ENCODE measurements at regions not wholly inside any gene's neighbourhood (a gene's known extent, or its start where the extent isn't known, plus 50 kb on each side); places are given as distances from the start of the nearest gene placed in this dataset.

DNA sequence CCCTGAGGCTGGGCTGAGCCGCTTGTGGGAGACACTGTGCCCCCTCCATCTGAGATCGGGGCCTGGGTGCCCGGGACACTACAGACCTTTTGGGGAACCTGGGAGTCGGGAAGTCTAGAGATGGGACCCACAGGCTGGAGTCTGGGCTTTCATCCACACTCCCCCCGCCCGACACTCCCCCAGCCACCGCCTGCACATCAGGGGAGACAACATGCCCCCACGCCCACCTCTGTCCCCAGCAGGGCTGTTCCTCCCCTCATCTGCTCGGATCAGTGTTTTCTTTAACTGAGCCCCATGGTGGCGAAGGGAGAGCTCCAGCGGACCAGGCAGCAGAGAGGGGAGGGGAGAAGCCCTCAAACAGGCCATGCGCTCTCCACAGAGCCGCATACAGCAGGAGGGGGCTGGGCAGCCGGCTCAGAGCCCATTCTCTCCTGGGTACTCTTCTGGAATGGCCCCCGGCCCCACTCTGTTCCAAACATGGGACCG is 174.7 kb downstream of the IGLL1 start:
- ChIA-PET CTCF (interaction anchor here (1.0 kb wide), 1 partner anchor 134 kb away, joined by 3 read pairs; no protein-coding TSS in a partner anchor), POLR2A (no interaction called here)
- DNase-seq, result no peak
- H3K36me3 Mint-ChIP-seq (ENCODE audit: low read depth), result no peaks in the 10 kb centered on the region
- H3K4me1 Mint-ChIP-seq (ENCODE audit: low read depth), result no peaks in the 10 kb centered on the region
- no peak for ATAC-seq
- H3K4me3 Mint-ChIP-seq, result no peak overlapping the region
- H3K27me3 Mint-ChIP-seq (ENCODE audit: low read depth), result no peaks in the 10 kb centered on the region
- H3K9me3 Mint-ChIP-seq (ENCODE audit: insufficient read depth), result no peaks in the 10 kb centered on the region
- H3K27ac Mint-ChIP-seq, result no peak overlapping the region

DNA sequence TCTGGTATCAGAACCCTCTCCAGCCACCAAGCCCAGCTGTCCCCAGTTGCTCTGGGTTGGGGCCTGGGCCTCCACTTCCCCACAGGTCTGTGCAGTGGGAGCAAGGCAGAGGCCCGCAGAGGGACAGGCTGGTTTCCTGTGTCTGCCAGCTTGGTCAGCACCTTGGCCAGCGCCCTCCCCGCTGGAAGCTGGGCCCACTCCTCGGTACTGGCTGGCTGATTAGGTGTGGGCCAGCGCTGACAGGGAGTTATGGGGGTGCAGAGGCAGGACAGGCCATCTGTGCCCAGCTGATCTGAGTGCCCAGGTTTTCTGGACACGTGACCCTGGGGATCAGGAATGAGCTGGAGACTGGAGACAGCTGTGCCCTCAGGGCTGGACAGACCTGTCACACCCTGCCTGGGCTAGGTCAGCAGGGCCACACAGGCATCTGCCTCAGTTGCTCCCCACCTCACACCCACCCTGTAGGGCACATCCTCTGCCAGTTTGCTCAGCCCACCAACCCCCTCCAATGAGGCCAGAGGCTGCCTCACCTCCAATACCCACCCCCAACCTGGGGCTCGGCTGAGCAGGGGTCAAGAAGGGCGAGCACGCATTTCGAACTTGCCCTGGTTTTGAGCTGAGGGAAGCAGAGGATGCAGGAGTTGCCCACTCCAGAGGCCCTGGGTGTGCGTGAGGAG is 175.3 kb downstream of the IGLL1 start:
- H3K36me3 Mint-ChIP-seq (ENCODE audit: low read depth), result no peaks in the 10 kb centered on the region
- H3K4me1 Mint-ChIP-seq (ENCODE audit: low read depth), result no peaks in the 10 kb centered on the region
- ChIA-PET CTCF (no interaction called here), POLR2A (no interaction called here)
- H3K27me3 Mint-ChIP-seq (ENCODE audit: low read depth), result no peaks in the 10 kb centered on the region
- H3K9me3 Mint-ChIP-seq (ENCODE audit: insufficient read depth), result no peaks in the 10 kb centered on the region
- DNase-seq (peak; percentile 35), ATAC-seq (no peak)
- H3K27ac Mint-ChIP-seq, result no peak overlapping the region
- H3K4me3 Mint-ChIP-seq, result no peak overlapping the region

DNA sequence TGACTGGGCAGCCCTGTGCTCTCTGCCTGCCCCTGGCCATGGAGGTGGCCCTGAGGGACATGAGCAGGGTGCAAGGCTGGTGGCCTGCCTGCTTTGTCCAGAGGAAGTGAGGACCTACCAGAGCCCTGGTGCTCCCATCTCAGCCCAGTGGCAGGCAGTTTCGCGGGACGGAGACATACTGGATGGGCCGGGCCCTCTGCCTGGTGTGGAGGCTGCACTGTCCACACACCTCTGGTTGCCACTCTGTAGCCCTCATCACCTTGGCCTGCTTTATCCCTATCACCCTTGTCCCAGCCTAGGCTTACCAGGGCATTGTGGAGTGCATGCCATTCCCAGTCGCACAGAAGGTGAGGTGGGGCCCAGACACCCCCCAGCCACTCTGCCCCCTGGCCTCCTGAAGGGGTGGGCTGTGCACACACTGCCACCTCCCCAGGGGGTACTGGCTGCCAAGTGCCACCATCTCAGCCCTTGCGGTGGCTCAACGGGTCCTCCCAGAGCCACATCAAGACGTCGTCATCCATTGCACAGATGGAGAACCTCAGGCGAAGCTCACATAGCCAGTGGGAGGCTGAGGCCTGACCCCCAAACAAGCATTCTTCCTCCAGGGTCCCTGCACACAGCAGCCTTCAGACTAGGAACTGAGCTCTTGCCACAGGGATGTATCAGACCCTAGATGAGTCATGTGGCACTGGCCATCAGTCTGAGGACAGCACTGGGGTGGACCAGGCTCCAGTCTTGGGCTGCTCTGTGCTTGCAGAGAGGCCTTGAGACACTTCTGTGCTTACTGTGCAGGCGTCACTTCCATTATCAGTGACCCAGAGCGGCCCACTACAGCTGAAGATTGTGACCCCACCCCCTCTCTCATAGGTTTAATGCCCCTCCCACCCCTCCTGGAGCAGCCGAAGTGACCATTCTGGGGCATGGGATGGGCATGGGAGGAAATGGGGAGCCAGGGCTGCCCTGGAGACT is 176.1 kb downstream of the IGLL1 start:
- Mint-ChIP-seq H3K27me3 (ENCODE audit: low read depth) (no peaks in the 10 kb centered on the region), H3K36me3 (ENCODE audit: low read depth) (no peaks in the 10 kb centered on the region), H3K4me1 (ENCODE audit: low read depth) (no peaks in the 10 kb centered on the region), H3K4me3 (no peak overlapping the region), H3K27ac (no peak overlapping the region), H3K9me3 (ENCODE audit: insufficient read depth) (no peaks in the 10 kb centered on the region)
- ATAC-seq (no peak), DNase-seq (no peak)
- CTCF ChIA-PET, result interaction anchor here (1.0 kb wide), 1 partner anchor 8 kb away, joined by 6 read pairs; no protein-coding TSS in a partner anchor
- POLR2A ChIA-PET, result no interaction called here

DNA sequence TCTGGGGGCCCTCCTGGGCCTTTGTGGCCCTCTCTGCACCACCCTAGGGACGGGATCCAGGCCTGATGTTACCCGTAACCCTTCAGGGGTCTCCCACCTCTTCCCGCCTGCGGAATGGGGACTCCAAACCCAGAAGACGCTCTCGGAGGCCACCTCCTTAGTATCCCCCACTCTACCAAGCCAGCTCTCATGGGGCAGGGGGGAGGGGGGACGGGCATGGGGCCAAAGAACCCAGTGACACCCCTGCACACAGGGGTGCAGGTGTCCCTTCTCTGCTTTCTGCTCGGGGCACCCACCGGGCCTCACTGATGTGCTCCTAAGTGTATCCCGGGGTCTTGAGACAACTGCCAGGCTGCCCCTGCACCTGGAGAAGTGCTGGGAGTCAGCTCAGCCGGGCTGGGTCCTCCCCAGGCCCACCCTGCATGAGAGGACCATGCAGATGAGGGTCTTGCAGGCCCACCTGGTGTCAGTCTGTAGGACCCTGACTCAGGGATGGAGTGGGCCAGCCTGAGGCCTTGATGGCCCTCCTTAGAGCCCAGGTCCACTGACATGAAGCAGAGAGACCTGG is 176.9 kb downstream of the IGLL1 start:
- Mint-ChIP-seq H3K4me1 (ENCODE audit: low read depth) (no peaks in the 10 kb centered on the region), H3K36me3 (ENCODE audit: low read depth) (no peaks in the 10 kb centered on the region), H3K9me3 (ENCODE audit: insufficient read depth) (no peaks in the 10 kb centered on the region), H3K4me3 (no peak overlapping the region), H3K27me3 (ENCODE audit: low read depth) (no peaks in the 10 kb centered on the region), H3K27ac (no peak overlapping the region)
- POLR2A ChIA-PET, result no interaction called here
- CTCF ChIA-PET, result interaction anchor here (1.0 kb wide), 1 partner anchor 9 kb away, joined by 6 read pairs; no protein-coding TSS in a partner anchor
- DNase-seq, result no peak
- no peak for ATAC-seq

DNA sequence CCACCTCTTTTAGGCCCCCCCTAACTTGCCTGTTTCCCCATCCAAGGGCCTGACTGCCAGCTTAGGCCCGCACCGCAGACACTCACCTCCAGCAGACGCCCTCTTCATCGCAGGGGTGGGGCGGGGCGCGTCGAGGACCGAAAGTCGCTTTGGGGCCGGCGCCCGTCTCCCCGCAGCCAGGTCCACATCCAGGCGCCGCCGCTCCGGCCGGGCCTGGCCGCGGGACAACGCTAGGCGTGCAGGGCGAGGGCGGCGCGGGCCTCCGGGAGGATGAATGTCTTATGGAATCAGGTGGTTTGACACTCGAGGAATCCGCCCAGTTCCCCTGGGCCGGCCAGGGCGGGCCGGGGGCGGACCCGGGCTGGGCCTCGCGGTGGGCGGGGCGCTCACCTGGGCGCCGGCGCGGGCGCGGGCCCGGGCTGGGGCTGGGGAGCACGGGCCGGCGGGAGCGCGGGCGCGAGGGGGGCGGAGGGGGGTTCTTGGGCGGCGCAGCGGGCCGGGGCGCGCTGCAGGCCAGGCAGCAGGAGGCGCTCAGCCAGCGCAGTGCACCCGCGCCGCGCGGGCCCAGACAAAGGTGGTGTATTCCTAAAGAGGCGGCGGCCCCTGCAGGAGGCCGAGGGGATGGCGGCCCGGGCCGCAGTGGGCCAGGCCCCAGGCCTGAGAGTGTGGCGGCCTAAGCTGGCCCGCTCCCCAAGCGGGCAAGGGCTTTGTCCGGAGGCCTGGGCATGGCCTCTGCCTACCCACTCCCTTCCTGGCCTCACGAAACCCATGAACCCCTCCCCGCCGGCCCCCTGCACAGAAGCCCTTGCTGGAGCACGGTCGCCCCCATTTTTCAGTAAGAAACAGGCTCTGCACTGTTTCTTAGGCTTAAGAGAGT is 177.6 kb downstream of the IGLL1 start:
- H3K4me3 Mint-ChIP-seq, result no peak overlapping the region
- no peaks in the 10 kb centered on the region for H3K4me1 Mint-ChIP-seq (ENCODE audit: low read depth)
- no peaks in the 10 kb centered on the region for H3K36me3 Mint-ChIP-seq (ENCODE audit: low read depth)
- H3K27ac Mint-ChIP-seq, result no peak overlapping the region
- DNase-seq (peak; percentile 72), ATAC-seq (peak; percentile 94)
- no peaks in the 10 kb centered on the region for H3K27me3 Mint-ChIP-seq (ENCODE audit: low read depth)
- POLR2A ChIA-PET, result no interaction called here
- CTCF ChIA-PET, result interaction anchor here (1.0 kb wide), 1 partner anchor 9 kb away, joined by 6 read pairs; no protein-coding TSS in a partner anchor
- H3K9me3 Mint-ChIP-seq (ENCODE audit: insufficient read depth), result no peaks in the 10 kb centered on the region

DNA sequence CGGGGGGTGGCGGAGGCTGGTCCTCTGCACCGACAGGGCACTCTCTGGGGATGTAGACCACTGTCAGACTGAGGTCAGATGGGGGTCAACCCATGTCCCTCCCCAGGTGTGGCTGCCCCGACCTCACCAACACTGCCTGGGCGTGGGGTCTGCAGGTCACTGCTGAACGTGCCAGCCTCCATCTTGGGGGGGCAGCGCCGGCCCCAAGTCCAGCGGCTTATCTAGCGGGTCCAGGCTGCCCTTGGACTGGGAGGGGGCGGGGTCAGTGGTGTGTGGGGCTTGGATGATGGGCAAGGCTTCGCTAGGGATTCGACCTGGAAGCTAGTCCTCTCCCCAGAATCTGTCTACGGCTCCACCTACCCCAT is 178.2 kb downstream of the IGLL1 start:
- Mint-ChIP-seq H3K27me3 (ENCODE audit: low read depth) (no peaks in the 10 kb centered on the region), H3K4me3 (no peak overlapping the region), H3K4me1 (ENCODE audit: low read depth) (no peaks in the 10 kb centered on the region), H3K36me3 (ENCODE audit: low read depth) (no peaks in the 10 kb centered on the region), H3K27ac (no peak overlapping the region), H3K9me3 (ENCODE audit: insufficient read depth) (no peaks in the 10 kb centered on the region)
- ChIA-PET CTCF (no interaction called here), POLR2A (no interaction called here)
- ATAC-seq (no peak), DNase-seq (no peak)

DNA sequence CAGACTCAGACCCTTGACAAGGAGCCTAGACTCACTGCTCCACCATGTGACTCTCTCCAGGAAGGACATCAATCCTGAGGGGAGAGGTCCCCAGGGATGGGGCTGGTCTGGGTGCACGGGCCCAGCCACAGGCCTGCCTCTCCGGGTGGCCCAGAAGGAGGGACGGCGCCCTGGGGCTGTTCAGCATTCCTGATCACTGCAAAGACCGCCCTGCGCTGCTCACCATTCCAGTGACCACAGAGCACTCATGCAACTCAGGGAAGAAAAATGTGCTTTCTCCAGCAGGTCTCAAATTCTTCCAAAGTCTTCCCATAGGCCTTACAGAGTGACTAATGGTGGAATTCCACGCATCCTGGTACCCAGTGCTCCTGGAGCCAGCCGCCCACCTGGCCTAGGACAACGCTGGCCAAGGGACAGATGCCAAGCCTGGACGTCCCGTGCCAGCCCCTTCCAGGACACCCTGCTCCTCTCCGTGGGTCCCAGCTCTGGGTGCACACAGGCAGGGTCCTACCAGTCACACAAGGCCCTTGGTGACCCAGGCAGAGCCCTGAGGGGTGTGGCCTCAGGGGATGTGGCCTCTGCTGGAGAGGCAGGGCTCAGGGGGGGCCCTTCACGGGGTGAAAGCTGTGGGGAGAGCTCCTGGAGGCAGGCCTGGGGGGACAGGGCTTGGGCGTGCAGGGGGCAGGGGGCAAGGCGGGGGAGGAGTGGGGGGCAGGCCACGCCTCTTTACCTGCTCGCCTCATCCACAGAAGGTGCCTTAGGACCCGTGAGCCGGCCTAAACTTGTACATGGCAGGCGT is 178.8 kb downstream of the IGLL1 start:
- CTCF ChIA-PET, result no interaction called here
- no peaks in the 10 kb centered on the region for H3K9me3 Mint-ChIP-seq (ENCODE audit: insufficient read depth)
- DNase-seq (no peak), ATAC-seq (no peak)
- POLR2A ChIA-PET, result no interaction called here
- no peaks in the 10 kb centered on the region for H3K4me1 Mint-ChIP-seq (ENCODE audit: low read depth)
- H3K36me3 Mint-ChIP-seq (ENCODE audit: low read depth), result no peaks in the 10 kb centered on the region
- no peak overlapping the region for H3K4me3 Mint-ChIP-seq
- no peaks in the 10 kb centered on the region for H3K27me3 Mint-ChIP-seq (ENCODE audit: low read depth)
- H3K27ac Mint-ChIP-seq, result no peak overlapping the region

DNA sequence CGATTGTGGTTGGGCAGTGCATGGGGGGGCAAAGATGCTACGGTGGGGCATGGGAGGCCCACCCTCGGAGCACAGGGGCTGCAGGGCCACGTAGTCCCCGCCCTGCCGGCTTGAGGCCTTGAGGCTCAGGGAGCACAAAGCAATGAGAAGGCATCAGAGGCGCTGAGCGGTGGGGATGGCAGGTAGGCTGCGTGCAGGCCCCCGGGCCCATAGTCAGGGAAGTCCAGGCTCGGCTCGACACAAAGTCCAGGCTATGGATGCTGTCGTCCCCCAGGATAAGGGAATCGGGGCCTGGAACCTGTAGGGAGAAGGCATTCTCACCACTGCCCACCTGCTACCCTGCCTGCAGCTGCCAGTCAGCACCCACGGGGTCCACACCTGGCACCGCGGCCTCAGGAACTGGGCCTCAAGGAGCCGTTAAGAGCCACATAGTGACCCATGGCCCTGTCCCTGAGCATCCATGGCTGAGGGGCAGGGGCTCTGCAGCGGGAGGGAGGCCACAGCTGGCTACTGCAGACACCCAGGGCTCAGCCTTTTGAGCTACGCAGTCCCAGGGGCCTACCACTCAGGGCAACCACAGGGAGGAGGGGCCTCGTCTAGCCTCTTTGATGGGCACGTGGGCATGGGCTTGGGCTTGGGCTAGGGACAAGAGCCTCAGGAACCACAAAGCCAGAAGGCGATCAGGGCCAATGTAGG is 179.7 kb downstream of the IGLL1 start:
- H3K27me3 Mint-ChIP-seq (ENCODE audit: low read depth), result no peaks in the 10 kb centered on the region
- DNase-seq (no peak), ATAC-seq (no peak)
- no peaks in the 10 kb centered on the region for H3K4me1 Mint-ChIP-seq (ENCODE audit: low read depth)
- ChIA-PET POLR2A (no interaction called here), CTCF (no interaction called here)
- H3K36me3 Mint-ChIP-seq (ENCODE audit: low read depth), result no peaks in the 10 kb centered on the region
- no peak overlapping the region for H3K4me3 Mint-ChIP-seq
- H3K9me3 Mint-ChIP-seq (ENCODE audit: insufficient read depth), result no peaks in the 10 kb centered on the region
- no peak overlapping the region for H3K27ac Mint-ChIP-seq

DNA sequence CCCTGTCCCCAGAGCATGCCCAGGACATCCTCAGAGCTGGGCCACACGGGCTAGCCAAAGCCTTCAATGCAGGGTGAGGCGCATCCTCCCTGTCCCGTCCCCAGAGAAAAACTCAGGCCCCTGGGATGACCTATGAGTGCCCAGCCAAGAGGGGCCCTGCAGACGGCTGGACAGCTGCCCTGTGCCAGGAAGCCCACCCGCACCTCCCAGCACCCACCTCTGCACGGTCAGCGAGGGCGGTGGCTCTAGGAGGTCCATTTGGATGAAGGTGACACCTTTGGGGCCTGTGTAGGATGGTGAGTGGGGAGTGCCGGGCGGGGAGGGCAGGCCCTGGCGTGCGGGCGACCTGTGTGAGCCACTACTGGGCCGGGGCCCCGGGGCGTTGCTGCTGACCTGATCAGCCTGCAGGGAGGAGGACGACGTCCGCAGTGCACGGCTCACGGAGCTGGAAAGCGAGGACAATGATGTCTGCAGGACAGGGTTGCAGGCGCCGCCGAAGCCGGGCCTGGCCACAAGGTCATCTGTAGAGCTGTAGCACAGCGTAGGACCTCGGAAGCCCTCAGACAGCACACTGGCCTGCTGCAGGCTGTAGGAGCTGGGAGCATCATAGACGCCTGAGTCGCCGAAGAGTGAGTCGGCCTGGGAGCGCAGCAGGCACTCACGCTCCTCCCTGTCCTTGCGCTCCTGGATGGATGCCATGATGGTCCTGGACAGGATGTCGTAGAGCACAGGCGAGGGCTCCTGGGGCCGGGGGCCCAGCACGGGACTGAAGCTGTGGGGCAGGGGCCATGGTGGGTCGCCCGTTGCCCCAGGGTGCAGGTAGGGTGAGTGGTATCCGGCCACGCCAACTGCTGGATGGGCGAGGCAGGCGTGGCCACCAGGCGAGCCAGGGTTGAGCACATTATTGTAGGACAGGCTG is 180.5 kb downstream of the IGLL1 start:
- H3K9me3 Mint-ChIP-seq (ENCODE audit: insufficient read depth), result no peaks in the 10 kb centered on the region
- ChIA-PET CTCF (no interaction called here), POLR2A (no interaction called here)
- ATAC-seq (no peak), DNase-seq (no peak)
- no peaks in the 10 kb centered on the region for H3K4me1 Mint-ChIP-seq (ENCODE audit: low read depth)
- H3K27me3 Mint-ChIP-seq (ENCODE audit: low read depth), result no peaks in the 10 kb centered on the region
- no peaks in the 10 kb centered on the region for H3K36me3 Mint-ChIP-seq (ENCODE audit: low read depth)
- H3K4me3 Mint-ChIP-seq, result no peak overlapping the region
- H3K27ac Mint-ChIP-seq, result no peak overlapping the region

Data from activated CD8-positive, alpha-beta T cell treated with anti-CD3 and anti-CD28 coated beads, Interleukin-2, amount 10 ng/mL, durations not matched to agents 7 days and 5 days (primary cell).